ENCODE measurements at regions not wholly inside any gene's neighbourhood (a gene's known extent, or its start where the extent isn't known, plus 50 kb on each side); places are given as distances from the start of the nearest gene placed in this dataset.

GRCh38 chr10:131658476-131659110, 242.2 kb upstream of the PPP2R2D start:
- Histone ChIP-seq H3K4me3 (no peak overlapping the region), H3K9me3 (no peaks in the 10 kb centered on the region), H3K27me3 (no peaks in the 10 kb centered on the region), H3K4me1 (no peaks in the 10 kb centered on the region), H3K27ac (no peak overlapping the region), H3K36me3 (no peaks in the 10 kb centered on the region)
- no peak for DNase-seq
- intact Hi-C loops (cut with DNase I; ENCODE audit: low total_unique reads) = no loop called here
- TF ChIP-seq POLR2A (IDR thresholded peaks at IDR 0.05) (no peak), CTCF (IDR thresholded peaks at IDR 0.05) (no peak)

GRCh38 chr10:131660427-131660826, 240.4 kb upstream of the PPP2R2D start:
- H3K9me3 ChIP-seq = no peaks in the 10 kb centered on the region
- no peak overlapping the region for H3K27ac ChIP-seq
- intact Hi-C loops (cut with DNase I; ENCODE audit: low total_unique reads) = no loop called here
- TF ChIP-seq POLR2A (IDR thresholded peaks at IDR 0.05) (no peak), CTCF (IDR thresholded peaks at IDR 0.05) (no peak)
- H3K4me3 ChIP-seq = no peak overlapping the region
- no peaks in the 10 kb centered on the region for H3K36me3 ChIP-seq
- H3K4me1 ChIP-seq = no peaks in the 10 kb centered on the region
- no peaks in the 10 kb centered on the region for H3K27me3 ChIP-seq
- no peak for DNase-seq

GRCh38 chr10:131662851-131663250, 238.0 kb upstream of the PPP2R2D start:
- Histone ChIP-seq H3K4me3 (no peak overlapping the region), H3K4me1 (no peaks in the 10 kb centered on the region), H3K27ac (no peak overlapping the region), H3K36me3 (no peaks in the 10 kb centered on the region), H3K9me3 (no peaks in the 10 kb centered on the region), H3K27me3 (no peaks in the 10 kb centered on the region)
- intact Hi-C loops (cut with DNase I; ENCODE audit: low total_unique reads) = no loop called here
- TF ChIP-seq POLR2A (IDR thresholded peaks at IDR 0.05) (no peak), CTCF (IDR thresholded peaks at IDR 0.05) (no peak)
- DNase-seq = no peak

GRCh38 chr10:131663351-131663750, 237.5 kb upstream of the PPP2R2D start:
- intact Hi-C loops (cut with DNase I; ENCODE audit: low total_unique reads) = no loop called here
- Histone ChIP-seq H3K4me3 (no peak overlapping the region), H3K4me1 (no peaks in the 10 kb centered on the region), H3K27me3 (no peaks in the 10 kb centered on the region), H3K9me3 (no peaks in the 10 kb centered on the region), H3K36me3 (no peaks in the 10 kb centered on the region), H3K27ac (no peak overlapping the region)
- TF ChIP-seq POLR2A (IDR thresholded peaks at IDR 0.05) (no peak), CTCF (IDR thresholded peaks at IDR 0.05) (no peak)
- no peak for DNase-seq

- Histone ChIP-seq H3K4me1 (no peaks in the 10 kb centered on the region), H3K27me3 (no peaks in the 10 kb centered on the region), H3K4me3 (no peak overlapping the region), H3K9me3 (no peaks in the 10 kb centered on the region), H3K27ac (no peak overlapping the region), H3K36me3 (no peaks in the 10 kb centered on the region)
- intact Hi-C loops (cut with DNase I; ENCODE audit: low total_unique reads) = no loop called here
- TF ChIP-seq CTCF (IDR thresholded peaks at IDR 0.05) (no peak), POLR2A (IDR thresholded peaks at IDR 0.05) (no peak)
- DNase-seq = no peak
Measured at GRCh38 chr10:131666091-131666490, 234.7 kb upstream of the PPP2R2D start.

Data from uterus (tissue), 3 donors.